ENCODE measurements at regions not wholly inside any gene's neighbourhood (a gene's known extent, or its start where the extent isn't known, plus 50 kb on each side); places are given as distances from the start of the nearest gene placed in this dataset.

DNA sequence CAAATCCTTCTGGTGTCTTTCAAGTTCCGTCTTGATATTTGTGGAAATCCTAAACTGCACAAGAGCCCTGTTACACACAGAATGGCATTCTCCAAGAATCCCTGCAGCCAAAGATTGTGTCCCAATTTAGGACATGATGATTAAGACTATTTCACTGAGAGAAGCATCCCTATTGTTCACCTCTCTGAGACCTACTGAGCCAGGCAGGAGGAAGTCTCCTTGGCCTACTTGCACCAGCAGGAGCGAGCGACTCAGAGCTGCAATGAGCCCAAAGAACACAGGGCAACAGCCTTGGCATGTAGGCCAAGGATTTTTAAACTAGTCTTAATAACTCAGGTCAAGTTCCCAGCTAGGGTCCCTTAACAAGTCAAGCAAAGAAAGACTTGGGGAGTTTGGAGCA, 79.4 kb upstream of the RUNX1 start:
- whole genome bisulfite sequencing (ENCODE audit: missing lambda C conversion rate): 96% methylated on average over 3 of the region's 3 CpGs
- Histone ChIP-seq H3K27ac (no peak overlapping the region), H3K4me2 (no peak overlapping the region), H3K4me1 (no peaks in the 10 kb centered on the region), H3K4me3 (no peak overlapping the region), H3K9me3 (no peaks in the 10 kb centered on the region)
- ATAC-seq: no peak
- ChIA-PET POLR2A (no interaction called here), CTCF (no interaction called here)
- DNase-seq (ENCODE audit: low read depth in 1 of 2, low spot score in 1 of 2): no peak
- no peak for FAIRE-seq
- TF ChIP-seq ZSCAN20 (CRISPR knock-in tag; IDR thresholded peaks at IDR 0.05): no peak
- TF ChIP-seq E2F6 (IDR thresholded peaks at IDR 0.05; ENCODE audit: borderline replicate concordance, low read depth): no peak
- no peak for TF ChIP-seq CBX8 (IDR thresholded peaks at IDR 0.05)
- TF ChIP-seq SMC3 (IDR thresholded peaks at IDR 0.05): no peak
- TF ChIP-seq HOXB13 (CRISPR knock-in tag; IDR thresholded peaks at IDR 0.05; ENCODE audit: low read depth): no peak
- TF ChIP-seq JUN (IDR thresholded peaks at IDR 0.05): no peak
- TF ChIP-seq ZC3H11A (IDR thresholded peaks at IDR 0.05): no peak

- TF ChIP-seq MAFK (IDR thresholded peaks at IDR 0.05; ENCODE audit: partially characterized antibody) (no peak), MAZ (IDR thresholded peaks at IDR 0.05; ENCODE audit: borderline replicate concordance, low read depth, low read length) (no peak), HEYL (CRISPR knock-in tag; IDR thresholded peaks at IDR 0.05) (no peak), HDAC2 (IDR thresholded peaks at IDR 0.05) (no peak), BHLHE40 (IDR thresholded peaks at IDR 0.05; ENCODE audit: low read depth, low read length) (no peak), FOSB (CRISPR knock-in tag; IDR thresholded peaks at IDR 0.05) (no peak), KDM5A (IDR thresholded peaks at IDR 0.05) (no peak), ZFP36 (IDR thresholded peaks at IDR 0.05; ENCODE audit: borderline replicate concordance, partially characterized antibody) (no peak), NFE2L2 (conservative IDR thresholded peaks at IDR 0.05; ENCODE audit: low read length) (no peak), JUN (IDR thresholded peaks at IDR 0.05) (no peak), SREBF2 (IDR thresholded peaks at IDR 0.05) (no peak), POLR2AphosphoS2 (conservative IDR thresholded peaks at IDR 0.05; ENCODE audit: low read length) (no peak), PHF8 (IDR thresholded peaks at IDR 0.05; ENCODE audit: borderline replicate concordance, low read depth) (no peak)
- no peak for ATAC-seq
- Histone ChIP-seq H3K27ac (no peak overlapping the region), H3K9me3 (no peaks in the 10 kb centered on the region), H3K4me3 (no peak overlapping the region), H3K4me1 (no peaks in the 10 kb centered on the region), H3K4me2 (no peak overlapping the region)
- DNase-seq (ENCODE audit: low read depth in 1 of 2, low spot score in 1 of 2): no peak
- CTCF ChIA-PET: no interaction called here
- FAIRE-seq: no peak
- WGBS (ENCODE audit: missing lambda C conversion rate): 49% methylated on average over 2 of the region's 2 CpGs
- POLR2A ChIA-PET: no interaction called here
Measured at GRCh38 chr21:35127851-35128250, 78.7 kb upstream of the RUNX1 start.

DNA sequence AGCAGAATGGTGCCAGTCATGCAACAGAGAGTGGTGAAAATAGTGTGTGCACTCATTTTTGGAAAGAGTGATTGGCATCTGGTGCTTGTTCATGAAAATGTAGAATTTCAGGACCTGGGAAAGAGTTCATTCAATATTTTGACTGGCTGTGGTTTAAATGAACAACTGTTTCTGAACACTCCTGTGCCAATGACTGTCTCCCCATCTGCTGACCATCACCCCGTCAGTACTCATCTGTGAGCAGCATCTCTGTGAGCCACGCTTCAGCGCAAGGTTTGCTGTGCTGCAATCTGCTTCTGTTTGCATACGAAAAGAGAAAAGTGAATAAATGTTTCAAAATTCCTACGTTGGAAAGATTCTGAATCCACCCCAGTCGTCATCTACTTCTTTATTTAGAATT, 77.9 kb upstream of the RUNX1 start:
- no peak overlapping the region for H3K4me2 ChIP-seq
- TF ChIP-seq ZC3H11A (IDR thresholded peaks at IDR 0.05) (no peak), TFCP2L1 (CRISPR knock-in tag; IDR thresholded peaks at IDR 0.05) (no peak), GATA3 (IDR thresholded peaks at IDR 0.05; ENCODE audit: borderline replicate concordance) (no peak), KDM5A (IDR thresholded peaks at IDR 0.05) (no peak), BCL3 (IDR thresholded peaks at IDR 0.05) (no peak), SREBF2 (IDR thresholded peaks at IDR 0.05) (no peak), PHF8 (IDR thresholded peaks at IDR 0.05; ENCODE audit: borderline replicate concordance, low read depth) (no peak), HEYL (CRISPR knock-in tag; IDR thresholded peaks at IDR 0.05) (no peak), RARB (CRISPR knock-in tag; IDR thresholded peaks at IDR 0.05) (no peak), CBX8 (IDR thresholded peaks at IDR 0.05) (no peak), RFX5 (IDR thresholded peaks at IDR 0.05) (no peak), ZFP36 (IDR thresholded peaks at IDR 0.05; ENCODE audit: borderline replicate concordance, partially characterized antibody) (no peak), KDM1A (IDR thresholded peaks at IDR 0.05; ENCODE audit: low read depth) (no peak), HMGXB4 (CRISPR knock-in tag; IDR thresholded peaks at IDR 0.05; ENCODE audit: borderline replicate concordance) (no peak), HOXA7 (CRISPR knock-in tag; IDR thresholded peaks at IDR 0.05) (no peak), NFE2L2 (conservative IDR thresholded peaks at IDR 0.05; ENCODE audit: low read length) (no peak), ESRRA (IDR thresholded peaks at IDR 0.05; ENCODE audit: borderline replicate concordance, low read length) (no peak), FOXS1 (CRISPR knock-in tag; IDR thresholded peaks at IDR 0.05) (no peak)
- TF ChIP-seq, protein P1, sequence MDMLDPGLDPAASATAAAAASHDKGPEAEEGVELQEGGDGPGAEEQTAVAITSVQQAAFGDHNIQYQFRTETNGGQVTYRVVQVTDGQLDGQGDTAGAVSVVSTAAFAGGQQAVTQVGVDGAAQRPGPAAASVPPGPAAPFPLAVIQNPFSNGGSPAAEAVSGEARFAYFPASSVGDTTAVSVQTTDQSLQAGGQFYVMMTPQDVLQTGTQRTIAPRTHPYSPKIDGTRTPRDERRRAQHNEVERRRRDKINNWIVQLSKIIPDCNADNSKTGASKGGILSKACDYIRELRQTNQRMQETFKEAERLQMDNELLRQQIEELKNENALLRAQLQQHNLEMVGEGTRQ (IDR thresholded peaks at IDR 0.05): no peak
- FAIRE-seq (no peak), ATAC-seq (no peak), DNase-seq (ENCODE audit: low read depth in 1 of 2, low spot score in 1 of 2) (no peak)
- no peaks in the 10 kb centered on the region for H3K9me3 ChIP-seq
- H3K27ac ChIP-seq: no peak overlapping the region
- ChIA-PET POLR2A (no interaction called here), CTCF (no interaction called here)
- WGBS (ENCODE audit: missing lambda C conversion rate): 64% methylated on average over 6 of the region's 6 CpGs
- H3K4me1 ChIP-seq: no peaks in the 10 kb centered on the region
- H3K4me3 ChIP-seq: no peak overlapping the region

Measured in A549 (cell line).